ENCODE measurements at regions not wholly inside any gene's neighbourhood (a gene's known extent, or its start where the extent isn't known, plus 50 kb on each side); places are given as distances from the start of the nearest gene placed in this dataset.

GRCh38 chr4:173860094-173860493, 330.1 kb upstream of the HAND2 start:
- ChIA-PET POLR2A (no interaction called here), CTCF (no interaction called here)
- no peak for TF ChIP-seq SP1 (IDR thresholded peaks at IDR 0.05)
- no peak for TF ChIP-seq SUZ12 (IDR thresholded peaks at IDR 0.05)
- no peak for TF ChIP-seq LEF1 (IDR thresholded peaks at IDR 0.05; ENCODE audit: borderline replicate concordance)
- TF ChIP-seq ZNF384 (IDR thresholded peaks at IDR 0.05) = no peak
- TF ChIP-seq FOXM1 (IDR thresholded peaks at IDR 0.05; ENCODE audit: borderline replicate concordance) = no peak
- no peak for TF ChIP-seq FOXK2 (IDR thresholded peaks at IDR 0.05)
- TF ChIP-seq HDGF (IDR thresholded peaks at IDR 0.05; ENCODE audit: borderline replicate concordance) = no peak
- TF ChIP-seq TARDBP (IDR thresholded peaks at IDR 0.05) = no peak
- no peak for TF ChIP-seq CTBP1 (IDR thresholded peaks at IDR 0.05; ENCODE audit: borderline replicate concordance)
- TF ChIP-seq ELF4 (IDR thresholded peaks at IDR 0.05) = no peak
- no peak for TF ChIP-seq NFRKB (IDR thresholded peaks at IDR 0.05)
- TF ChIP-seq BHLHE40 (IDR thresholded peaks at IDR 0.05; ENCODE audit: borderline replicate concordance) = no peak
- no peak for TF ChIP-seq L3MBTL2 (conservative IDR thresholded peaks at IDR 0.05)
- TF ChIP-seq, protein P1, sequence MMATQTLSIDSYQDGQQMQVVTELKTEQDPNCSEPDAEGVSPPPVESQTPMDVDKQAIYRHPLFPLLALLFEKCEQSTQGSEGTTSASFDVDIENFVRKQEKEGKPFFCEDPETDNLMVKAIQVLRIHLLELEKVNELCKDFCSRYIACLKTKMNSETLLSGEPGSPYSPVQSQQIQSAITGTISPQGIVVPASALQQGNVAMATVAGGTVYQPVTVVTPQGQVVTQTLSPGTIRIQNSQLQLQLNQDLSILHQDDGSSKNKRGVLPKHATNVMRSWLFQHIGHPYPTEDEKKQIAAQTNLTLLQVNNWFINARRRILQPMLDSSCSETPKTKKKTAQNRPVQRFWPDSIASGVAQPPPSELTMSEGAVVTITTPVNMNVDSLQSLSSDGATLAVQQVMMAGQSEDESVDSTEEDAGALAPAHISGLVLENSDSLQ (IDR thresholded peaks at IDR 0.05) = no peak
- no peak for TF ChIP-seq ARNT (IDR thresholded peaks at IDR 0.05)
- TF ChIP-seq FOXA1 (IDR thresholded peaks at IDR 0.05) = no peak
- no peak for DNase-seq (ENCODE audit: extremely low spot score)

- TF ChIP-seq SUZ12 (IDR thresholded peaks at IDR 0.05) (no peak), TARDBP (IDR thresholded peaks at IDR 0.05) (no peak), SP1 (IDR thresholded peaks at IDR 0.05) (no peak), ARNT (IDR thresholded peaks at IDR 0.05) (no peak), FOXK2 (IDR thresholded peaks at IDR 0.05) (no peak), L3MBTL2 (conservative IDR thresholded peaks at IDR 0.05) (no peak), CTBP1 (IDR thresholded peaks at IDR 0.05; ENCODE audit: borderline replicate concordance) (no peak), FOXM1 (IDR thresholded peaks at IDR 0.05; ENCODE audit: borderline replicate concordance) (no peak), FOXA1 (IDR thresholded peaks at IDR 0.05) (no peak), ZNF384 (IDR thresholded peaks at IDR 0.05) (no peak), HDGF (IDR thresholded peaks at IDR 0.05; ENCODE audit: borderline replicate concordance) (no peak), LEF1 (IDR thresholded peaks at IDR 0.05; ENCODE audit: borderline replicate concordance) (no peak)
- TF ChIP-seq, protein P1 (IDR thresholded peaks at IDR 0.05) = no peak
- no peak for DNase-seq (ENCODE audit: extremely low spot score)
- POLR2A ChIA-PET = no interaction called here
- CTCF ChIA-PET = interaction anchor here (0.6 kb wide), 1 partner anchor 161 kb away, joined by 3 read pairs; no protein-coding TSS in a partner anchor
Observed at GRCh38 chr4:173859091-173859713, 329.2 kb upstream of the HAND2 start.

DNA sequence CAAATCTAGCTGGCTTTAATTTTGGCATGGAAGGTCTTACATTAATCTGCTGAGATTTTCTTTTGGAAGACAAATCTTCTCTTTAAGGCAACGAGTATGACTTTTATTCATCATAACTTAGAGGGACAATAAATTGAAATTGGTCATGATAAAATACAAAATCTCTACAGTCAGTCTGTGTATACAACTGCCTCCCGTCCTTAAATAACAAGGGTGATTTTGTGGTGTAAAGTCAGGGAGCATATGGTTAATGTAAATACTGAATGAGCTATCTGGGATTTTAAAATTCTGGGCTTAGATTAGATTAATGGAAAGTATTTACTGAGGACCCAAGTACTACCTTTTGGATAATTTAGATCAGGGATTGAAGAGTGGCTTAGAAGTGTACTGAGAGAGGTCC, 328.4 kb upstream of the HAND2 start:
- CTCF ChIA-PET = no interaction called here
- no peak for DNase-seq (ENCODE audit: extremely low spot score)
- TF ChIP-seq, protein P1 (IDR thresholded peaks at IDR 0.05) = no peak
- TF ChIP-seq ARNT (IDR thresholded peaks at IDR 0.05) = no peak
- TF ChIP-seq FOXM1 (IDR thresholded peaks at IDR 0.05; ENCODE audit: borderline replicate concordance) = no peak
- no peak for TF ChIP-seq SP1 (IDR thresholded peaks at IDR 0.05)
- POLR2A ChIA-PET = no interaction called here

- TF ChIP-seq LEF1 (IDR thresholded peaks at IDR 0.05; ENCODE audit: borderline replicate concordance) (no peak), SUZ12 (IDR thresholded peaks at IDR 0.05) (no peak), TARDBP (IDR thresholded peaks at IDR 0.05) (no peak), BHLHE40 (IDR thresholded peaks at IDR 0.05; ENCODE audit: borderline replicate concordance) (no peak), ARNT (IDR thresholded peaks at IDR 0.05) (no peak), FOXA1 (IDR thresholded peaks at IDR 0.05) (no peak), ELF4 (IDR thresholded peaks at IDR 0.05) (no peak), ZNF384 (IDR thresholded peaks at IDR 0.05) (no peak), FOXK2 (IDR thresholded peaks at IDR 0.05) (no peak), HDGF (IDR thresholded peaks at IDR 0.05; ENCODE audit: borderline replicate concordance) (no peak), L3MBTL2 (conservative IDR thresholded peaks at IDR 0.05) (no peak), SP1 (IDR thresholded peaks at IDR 0.05) (no peak), FOXM1 (IDR thresholded peaks at IDR 0.05; ENCODE audit: borderline replicate concordance) (no peak), CTBP1 (IDR thresholded peaks at IDR 0.05; ENCODE audit: borderline replicate concordance) (no peak), NFRKB (IDR thresholded peaks at IDR 0.05) (no peak)
- TF ChIP-seq, protein P1 (IDR thresholded peaks at IDR 0.05) = no peak
- POLR2A ChIA-PET = no interaction called here
Observed at GRCh38 chr4:173857828-173858227, 327.8 kb upstream of the HAND2 start.

GRCh38 chr4:173855015-173855414, 325.0 kb upstream of the HAND2 start:
- ChIA-PET CTCF (no interaction called here), POLR2A (no interaction called here)
- no peak for TF ChIP-seq LEF1 (IDR thresholded peaks at IDR 0.05; ENCODE audit: borderline replicate concordance)
- TF ChIP-seq SP1 (IDR thresholded peaks at IDR 0.05) = no peak
- TF ChIP-seq SUZ12 (IDR thresholded peaks at IDR 0.05) = no peak
- no peak for TF ChIP-seq ARNT (IDR thresholded peaks at IDR 0.05)
- TF ChIP-seq ZNF384 (IDR thresholded peaks at IDR 0.05) = no peak
- no peak for TF ChIP-seq FOXA1 (IDR thresholded peaks at IDR 0.05)
- TF ChIP-seq BHLHE40 (IDR thresholded peaks at IDR 0.05; ENCODE audit: borderline replicate concordance) = no peak
- DNase-seq (ENCODE audit: extremely low spot score) = no peak

More at GRCh38 chr4:173857828-173858227, 327.8 kb upstream of the HAND2 start:
- CTCF ChIA-PET = no interaction called here
- no peak for DNase-seq (ENCODE audit: extremely low spot score)

Measured in HEK293T (cell line).